Psoas muscle (tissue), 7 donors: ENCODE measurements at regions not wholly inside any gene's neighbourhood (a gene's known extent, or its start where the extent isn't known, plus 50 kb on each side); places are given as distances from the start of the nearest gene placed in this dataset.

ENCODE experiments used
- ATAC-seq, 4 donors: fragments of 200-7000 bp; cut with Tn5 transposase; one replicate each; pipeline ENCODE4 v1.9.1; 2020; ENCODE audit warnings: moderate library complexity in 3 of 4, mild to moderate bottlenecking in 2 of 4
- DNase-seq, 2 donors: peaks; one replicate each; pipeline ENCODE4 v3.0.0-alpha.2; 2020
- H3K27ac ChIP-seq: fragments of 200-600 bp; one replicate; pipeline ENCODE4 v1.8.0; 2022
- H3K27me3 ChIP-seq, 3 donors: fragments of 200-600 bp in 1 of 3; one replicate each; pipeline versions ENCODE4 v1.6.1 to v1.8.0; 2013 to 2022; ENCODE audit warnings: low read length in 2 of 3, mild to moderate bottlenecking in 2 of 3, moderate library complexity in 1 of 3; ENCODE audit not compliant: insufficient read depth in 3 of 3
- H3K36me3 ChIP-seq, 2 donors: fragments of 200-600 bp in 1 of 2; one replicate each; pipeline versions ENCODE4 v1.6.1 to v1.8.0; 2013 to 2022; ENCODE audit warnings: low read depth in 1 of 2, mild to moderate bottlenecking in 1 of 2, moderate library complexity in 1 of 2; ENCODE audit not compliant: insufficient read depth in 1 of 2
- H3K4me1 ChIP-seq: fragments of 200-600 bp; one replicate; pipeline ENCODE4 v1.8.0; 2022
- H3K4me3 ChIP-seq: fragments of 200-600 bp; one replicate; pipeline ENCODE4 v1.8.0; 2022; ENCODE audit warnings: mild to moderate bottlenecking
- H3K9me3 ChIP-seq: fragments of 200-600 bp; one replicate; pipeline ENCODE4 v1.8.0; 2022
- CTCF ChIP-seq: fragments of 200-600 bp; IDR thresholded peaks from one replicate; pipeline ENCODE4 v1.8.0; 2022; ENCODE audit warnings: antibody characterized with exemption
- WGBS, 3 donors: extraction: QIAGEN DNeasy Blood & Tissue Kit; methylation state at CpG; one replicate each; pipeline versions ENCODE4 v1.1.6 to v1.1.7; 2013; 5-methylcytosine and 5-hydroxymethylcytosine counted together
- intact Hi-C, 2 donors: fragments of 100-400 bp; cut with DNase I; formaldehyde crosslinking; loops; one replicate each; pipeline versions ENCODE4 v1.11.0 to v1.14.2; 2022
- donor health status: healthy with polysubstance abuse.
- donor health status: DM: no; HTN: no; CAD: no; lungs with moderate emphysema.
- donor health status: Bipolar disorder and iron deficiency.
- donor health status: healthy.
- donor health status: DM: yes; HTN: yes; CAD: no.
- donor health status: DM: no; HTN: no; CAD: no.
- donor health status: DM: yes; HTN: yes; CAD: no.

GRCh38 chr5:9720361-9720760 lies 90.2 kb upstream of the TAS2R1 start:
- no peaks in the 10 kb centered on the region for H3K27me3 ChIP-seq
- H3K9me3 ChIP-seq: no peaks in the 10 kb centered on the region
- TF ChIP-seq CTCF: no peak
- H3K27ac ChIP-seq: no peak overlapping the region
- no peaks in the 10 kb centered on the region for H3K36me3 ChIP-seq
- intact Hi-C loops: no loop called here
- ATAC-seq: no peak
- no peaks in the 10 kb centered on the region for H3K4me1 ChIP-seq
- H3K4me3 ChIP-seq: no peak overlapping the region
- WGBS, 3 donors: 65 to 75% (median 68%) methylated on average over 5 of the region's 5 CpGs
- no peak for DNase-seq

- no peaks in the 10 kb centered on the region for H3K9me3 ChIP-seq
- H3K36me3 ChIP-seq: no peaks in the 10 kb centered on the region
- WGBS, 3 donors: 56 to 74% (median 57%) methylated on average over 5 of the region's 5 CpGs
- ATAC-seq: no peak
- no peak for TF ChIP-seq CTCF
- H3K4me1 ChIP-seq: no peaks in the 10 kb centered on the region
- intact Hi-C loops: no loop called here
- H3K27me3 ChIP-seq: no peaks in the 10 kb centered on the region
- H3K27ac ChIP-seq: no peak overlapping the region
- H3K4me3 ChIP-seq: no peak overlapping the region
- no peak for DNase-seq
These were observed 86.7 kb upstream of the TAS2R1 start for GRCh38 chr5:9716838-9717281.

GRCh38 chr5:9715891-9716335 lies 85.8 kb upstream of the TAS2R1 start:
- intact Hi-C loops: no loop called here
- no peak overlapping the region for H3K27ac ChIP-seq
- no peak for TF ChIP-seq CTCF
- no peaks in the 10 kb centered on the region for H3K9me3 ChIP-seq
- WGBS, 3 donors: 57 to 72% (median 64%) methylated on average over 5 of the region's 5 CpGs
- H3K4me3 ChIP-seq: no peak overlapping the region
- ATAC-seq (no peak), DNase-seq (no peak)
- no peaks in the 10 kb centered on the region for H3K4me1 ChIP-seq
- no peaks in the 10 kb centered on the region for H3K36me3 ChIP-seq
- no peaks in the 10 kb centered on the region for H3K27me3 ChIP-seq

GRCh38 chr5:9713959-9714586 lies 83.9 kb upstream of the TAS2R1 start:
- intact Hi-C loops: no loop called here
- H3K36me3 ChIP-seq: no peaks in the 10 kb centered on the region
- H3K4me3 ChIP-seq: no peak overlapping the region
- TF ChIP-seq CTCF: no peak
- H3K4me1 ChIP-seq: no peaks in the 10 kb centered on the region
- ATAC-seq: no peak
- 76 to 84% (median 79%) methylated on average over 4 of the region's 4 CpGs for WGBS, 3 donors
- no peak overlapping the region for H3K27ac ChIP-seq
- no peaks in the 10 kb centered on the region for H3K27me3 ChIP-seq
- no peaks in the 10 kb centered on the region for H3K9me3 ChIP-seq
- no peak for DNase-seq

GRCh38 chr5:9713356-9713755 lies 83.2 kb upstream of the TAS2R1 start:
- no peaks in the 10 kb centered on the region for H3K9me3 ChIP-seq
- H3K27ac ChIP-seq: no peak overlapping the region
- no peaks in the 10 kb centered on the region for H3K4me1 ChIP-seq
- intact Hi-C loops: no loop called here
- no peaks in the 10 kb centered on the region for H3K27me3 ChIP-seq
- H3K4me3 ChIP-seq: no peak overlapping the region
- DNase-seq (no peak), ATAC-seq (no peak)
- WGBS, 3 donors: 18 to 26% (median 23%) methylated on average over 4 of the region's 4 CpGs
- no peak for TF ChIP-seq CTCF
- no peaks in the 10 kb centered on the region for H3K36me3 ChIP-seq
